ENCODE measurements at regions not wholly inside any gene's neighbourhood (a gene's known extent, or its start where the extent isn't known, plus 50 kb on each side); places are given as distances from the start of the nearest gene placed in this dataset.
"Not testable (repeated sequence)": the region's sequence is repeated elsewhere in the genome, so short reads cannot be mapped to it uniquely, and the experiment has no call there.

GRCh38 chr17:21772321-21772720 lies 80.0 kb downstream of the KCNJ18 start:
- Histone ChIP-seq H3K27me3 (peaks cover 3% of the 10 kb centered on the region), H3K9me3 (no peaks in the 10 kb centered on the region), H3K4me1 (no peaks in the 10 kb centered on the region), H3K4me3 (no peak overlapping the region), H3K36me3 (no peaks in the 10 kb centered on the region), H3K27ac (no peak overlapping the region)
- no peak for DNase-seq (ENCODE audit: low spot score in 2 of 2)
- WGBS, result 77% methylated on average over 4 of the region's 4 CpGs
- TF ChIP-seq EP300 (IDR thresholded peaks at IDR 0.05) (no peak), POLR2AphosphoS5 (IDR thresholded peaks at IDR 0.05) (no peak), CTCF (IDR thresholded peaks at IDR 0.05) (no peak), POLR2A (IDR thresholded peaks at IDR 0.05) (no peak)

GRCh38 chr17:21772991-21773713 lies 80.8 kb downstream of the KCNJ18 start:
- H3K27ac ChIP-seq; H3K27me3 ChIP-seq; H3K9me3 ChIP-seq; DNase-seq (ENCODE audit: low spot score in 2 of 2); H3K36me3 ChIP-seq; H3K4me1 ChIP-seq; H3K4me3 ChIP-seq: not testable (repeated sequence)
- WGBS, result 85% methylated on average over 15 of the region's 15 CpGs

GRCh38 chr17:21774263-21774662 lies 81.9 kb downstream of the KCNJ18 start:
- H3K27ac ChIP-seq, result no peak overlapping the region
- H3K4me1 ChIP-seq, result no peaks in the 10 kb centered on the region
- peaks cover 3% of the 10 kb centered on the region for H3K27me3 ChIP-seq
- H3K36me3 ChIP-seq, result no peaks in the 10 kb centered on the region
- 80% methylated on average over 1 of the region's 7 CpGs for WGBS
- no peak for TF ChIP-seq POLR2AphosphoS5 (IDR thresholded peaks at IDR 0.05)
- TF ChIP-seq EP300 (IDR thresholded peaks at IDR 0.05), result no peak
- TF ChIP-seq CTCF (IDR thresholded peaks at IDR 0.05), result no peak
- no peak for DNase-seq (ENCODE audit: low spot score in 2 of 2)
- H3K9me3 ChIP-seq, result no peaks in the 10 kb centered on the region
- H3K4me3 ChIP-seq, result no peak overlapping the region

GRCh38 chr17:21775566-21775965 lies 83.2 kb downstream of the KCNJ18 start:
- H3K27ac ChIP-seq; DNase-seq (ENCODE audit: low spot score in 2 of 2): not testable (repeated sequence)
- 76% methylated on average over 3 of the region's 8 CpGs for WGBS

GRCh38 chr17:21776921-21777320 lies 84.6 kb downstream of the KCNJ18 start:
- not testable (repeated sequence) for H3K27me3 ChIP-seq; H3K4me1 ChIP-seq; H3K9me3 ChIP-seq; H3K27ac ChIP-seq; H3K36me3 ChIP-seq; H3K4me3 ChIP-seq; DNase-seq (ENCODE audit: low spot score in 2 of 2)
- 87% methylated on average over 12 of the region's 12 CpGs for WGBS

More at GRCh38 chr17:21775566-21775965, 83.2 kb downstream of the KCNJ18 start:
- not testable (repeated sequence) for H3K27me3 ChIP-seq, H3K9me3 ChIP-seq, H3K4me3 ChIP-seq, H3K36me3 ChIP-seq, H3K4me1 ChIP-seq

- H3K9me3 ChIP-seq; H3K36me3 ChIP-seq; H3K27me3 ChIP-seq; H3K4me3 ChIP-seq; DNase-seq (ENCODE audit: low spot score in 2 of 2); H3K27ac ChIP-seq; H3K4me1 ChIP-seq: not testable (repeated sequence)
- WGBS, result 60% methylated on average over 2 of the region's 2 CpGs
Observed at GRCh38 chr17:21778866-21779265, 86.5 kb downstream of the KCNJ18 start.

- not testable (repeated sequence) for H3K36me3 ChIP-seq, H3K4me1 ChIP-seq, H3K9me3 ChIP-seq, H3K27ac ChIP-seq, H3K4me3 ChIP-seq, H3K27me3 ChIP-seq
- peak in 1 of 2 donors; percentile 49 for DNase-seq (ENCODE audit: low spot score in 2 of 2)
- WGBS, result 25% methylated on average over 2 of the region's 8 CpGs
Observed at GRCh38 chr17:21780293-21780888, 88.1 kb downstream of the KCNJ18 start.

- peak in 1 of 2 donors; percentile 27 for DNase-seq (ENCODE audit: low spot score in 2 of 2)
- not testable (repeated sequence) for H3K36me3 ChIP-seq, H3K4me1 ChIP-seq, H3K27me3 ChIP-seq, H3K9me3 ChIP-seq, H3K27ac ChIP-seq, H3K4me3 ChIP-seq
- 67% methylated on average over 5 of the region's 5 CpGs for WGBS
Observed at GRCh38 chr17:21780919-21781665, 88.8 kb downstream of the KCNJ18 start.

- DNase-seq (ENCODE audit: low spot score in 2 of 2), result peak in 1 of 2 donors; percentile 30
- H3K27me3 ChIP-seq, H3K36me3 ChIP-seq, H3K4me1 ChIP-seq, H3K4me3 ChIP-seq, H3K27ac ChIP-seq, H3K9me3 ChIP-seq: not testable (repeated sequence)
- 66% methylated on average over 7 of the region's 9 CpGs for WGBS
Observed at GRCh38 chr17:21781666-21782024, 89.3 kb downstream of the KCNJ18 start.

GRCh38 chr17:21782107-21782506 lies 89.8 kb downstream of the KCNJ18 start:
- DNase-seq (ENCODE audit: low spot score in 2 of 2); H3K27me3 ChIP-seq; H3K4me3 ChIP-seq; H3K9me3 ChIP-seq; H3K27ac ChIP-seq; H3K36me3 ChIP-seq; H3K4me1 ChIP-seq: not testable (repeated sequence)
- WGBS, result no CpG with 5 or more reads among the region's 9 CpGs

- not testable (repeated sequence) for H3K27ac ChIP-seq, H3K9me3 ChIP-seq, H3K36me3 ChIP-seq, H3K4me3 ChIP-seq, H3K4me1 ChIP-seq, H3K27me3 ChIP-seq
- no CpG with 5 or more reads among the region's 6 CpGs for WGBS
- peak in 1 of 2 donors; percentile 22 for DNase-seq (ENCODE audit: low spot score in 2 of 2)
Observed at GRCh38 chr17:21782604-21783003, 90.3 kb downstream of the KCNJ18 start.

All from suprapubic skin (tissue), 4 donors.